ENCODE measurements at regions not wholly inside any gene's neighbourhood (a gene's known extent, or its start where the extent isn't known, plus 50 kb on each side); places are given as distances from the start of the nearest gene placed in this dataset.

- intact Hi-C loops (cut with micrococcal nuclease; ENCODE audit: unreplicated experiment) = no loop called here
These were observed 81.8 kb downstream of the MINAR1 start for GRCh38 chr15:79513940-79514339.

GRCh38 chr15:79515300-79516027, 83.3 kb downstream of the MINAR1 start:
- Histone ChIP-seq H3K4me1 (ENCODE audit: insufficient read depth, low read length, poor library complexity, severe bottlenecking) (no peaks in the 10 kb centered on the region), H3K4me2 (ENCODE audit: low read length) (no peak overlapping the region), H4K20me1 (ENCODE audit: insufficient read depth, low read length) (no peaks in the 10 kb centered on the region), H3K27ac (ENCODE audit: low read depth, low read length, poor library complexity, severe bottlenecking) (no peak overlapping the region), H2AFZ (ENCODE audit: low read length) (no peak overlapping the region), H3K9me3 (ENCODE audit: low read length) (no peaks in the 10 kb centered on the region), H3K9me2 (ENCODE audit: insufficient read depth, low read length) (no peaks in the 10 kb centered on the region), H3K79me2 (ENCODE audit: insufficient read depth, low read depth, low read length) (no peaks in the 10 kb centered on the region), H3K36me3 (ENCODE audit: insufficient read depth, low read length) (no peaks in the 10 kb centered on the region), H3K4me3 (ENCODE audit: low read depth, low read length, poor library complexity, severe bottlenecking) (no peak overlapping the region)
- ChIA-PET POLR2A (interaction anchor here (0.7 kb wide), 1 partner anchor 306 kb away, joined by 3 read pairs; no protein-coding TSS in a partner anchor), CTCF (ENCODE audit: unreplicated experiment) (no interaction called here)
- TF ChIP-seq CTCF (conservative IDR thresholded peaks at IDR 0.05; ENCODE audit: low read length) = no peak
- no peak for TF ChIP-seq EZH2phosphoT487 (IDR thresholded peaks at IDR 0.05; ENCODE audit: borderline replicate concordance, low read depth, low read length)
- intact Hi-C loops (cut with micrococcal nuclease; ENCODE audit: unreplicated experiment) = no loop called here
- BruUV-seq (replicated peaks) = no TSS peak
- no peak for DNase-seq (ENCODE audit: low spot score)

More at GRCh38 chr15:79513940-79514339, 81.8 kb downstream of the MINAR1 start:
- no peaks in the 10 kb centered on the region for H3K9me3 ChIP-seq (ENCODE audit: low read length)
- H4K20me1 ChIP-seq (ENCODE audit: insufficient read depth, low read length) = no peaks in the 10 kb centered on the region
- H3K36me3 ChIP-seq (ENCODE audit: insufficient read depth, low read length) = no peaks in the 10 kb centered on the region
- CTCF ChIA-PET (ENCODE audit: unreplicated experiment) = no interaction called here
- BruUV-seq (replicated peaks) = no TSS peak
- no peak overlapping the region for H3K4me3 ChIP-seq (ENCODE audit: low read depth, low read length, poor library complexity, severe bottlenecking)
- H3K79me2 ChIP-seq (ENCODE audit: insufficient read depth, low read depth, low read length) = no peaks in the 10 kb centered on the region
- no peak overlapping the region for H2AFZ ChIP-seq (ENCODE audit: low read length)
- no peak for DNase-seq (ENCODE audit: low spot score)
- H3K4me1 ChIP-seq (ENCODE audit: insufficient read depth, low read length, poor library complexity, severe bottlenecking) = no peaks in the 10 kb centered on the region
- no peak overlapping the region for H3K27ac ChIP-seq (ENCODE audit: low read depth, low read length, poor library complexity, severe bottlenecking)
- no peaks in the 10 kb centered on the region for H3K9me2 ChIP-seq (ENCODE audit: insufficient read depth, low read length)
- POLR2A ChIA-PET = no interaction called here
- no peak overlapping the region for H3K4me2 ChIP-seq (ENCODE audit: low read length)
- TF ChIP-seq EZH2phosphoT487 (IDR thresholded peaks at IDR 0.05; ENCODE audit: borderline replicate concordance, low read depth, low read length) (no peak), CTCF (conservative IDR thresholded peaks at IDR 0.05; ENCODE audit: low read length) (no peak)

GRCh38 chr15:79516155-79516554, 84.0 kb downstream of the MINAR1 start:
- POLR2A ChIA-PET = no interaction called here
- CTCF ChIA-PET (ENCODE audit: unreplicated experiment) = no interaction called here
- no peak overlapping the region for H3K4me3 ChIP-seq (ENCODE audit: low read depth, low read length, poor library complexity, severe bottlenecking)
- no peak for DNase-seq (ENCODE audit: low spot score)
- H2AFZ ChIP-seq (ENCODE audit: low read length) = no peak overlapping the region
- H3K36me3 ChIP-seq (ENCODE audit: insufficient read depth, low read length) = no peaks in the 10 kb centered on the region
- intact Hi-C loops (cut with micrococcal nuclease; ENCODE audit: unreplicated experiment) = no loop called here
- no peak overlapping the region for H3K27ac ChIP-seq (ENCODE audit: low read depth, low read length, poor library complexity, severe bottlenecking)
- H3K9me2 ChIP-seq (ENCODE audit: insufficient read depth, low read length) = no peaks in the 10 kb centered on the region
- TF ChIP-seq CTCF (conservative IDR thresholded peaks at IDR 0.05; ENCODE audit: low read length) (no peak), EZH2phosphoT487 (IDR thresholded peaks at IDR 0.05; ENCODE audit: borderline replicate concordance, low read depth, low read length) (no peak)
- H4K20me1 ChIP-seq (ENCODE audit: insufficient read depth, low read length) = no peaks in the 10 kb centered on the region
- no TSS peak for BruUV-seq (replicated peaks)
- no peaks in the 10 kb centered on the region for H3K9me3 ChIP-seq (ENCODE audit: low read length)
- no peaks in the 10 kb centered on the region for H3K4me1 ChIP-seq (ENCODE audit: insufficient read depth, low read length, poor library complexity, severe bottlenecking)
- H3K79me2 ChIP-seq (ENCODE audit: insufficient read depth, low read depth, low read length) = no peaks in the 10 kb centered on the region
- no peak overlapping the region for H3K4me2 ChIP-seq (ENCODE audit: low read length)
